ENCODE measurements at regions not wholly inside any gene's neighbourhood (a gene's known extent, or its start where the extent isn't known, plus 50 kb on each side); places are given as distances from the start of the nearest gene placed in this dataset.
"Not testable (repeated sequence)": the region's sequence is repeated elsewhere in the genome, so short reads cannot be mapped to it uniquely, and the experiment has no call there.

DNA sequence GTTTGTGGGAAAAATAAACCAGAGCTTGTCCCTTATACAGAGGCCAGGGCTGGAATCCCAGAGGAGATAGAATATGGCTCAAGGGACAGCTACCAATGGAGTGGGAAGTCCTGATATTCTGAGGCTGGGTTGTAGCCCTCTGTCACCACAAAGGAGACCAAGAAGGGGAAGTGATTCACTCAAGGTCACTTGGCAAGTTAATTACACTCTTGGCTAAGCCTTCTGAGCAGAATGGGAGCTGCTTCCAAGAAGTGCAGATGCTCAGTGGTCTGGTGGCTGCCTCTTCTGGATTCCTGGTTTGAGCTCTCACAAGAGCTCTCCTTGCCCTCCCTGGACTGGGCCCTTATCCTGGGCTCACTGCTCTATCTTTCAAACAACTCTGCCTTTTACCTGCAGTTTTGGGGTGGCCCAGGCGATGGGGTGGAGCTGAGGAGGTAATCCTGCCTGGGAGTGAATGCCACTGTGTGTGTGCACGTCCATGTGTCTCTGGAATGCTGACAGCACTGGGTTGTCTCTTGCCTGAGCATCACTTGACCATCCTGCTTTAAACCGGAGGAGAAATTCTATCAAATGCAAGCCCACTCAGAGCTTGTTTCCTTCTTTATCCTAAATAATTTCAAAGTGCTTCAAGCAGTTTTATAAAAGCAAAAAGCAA, 168.2 kb downstream of the KCNS3 start:
- DNase-seq (ENCODE audit: low spot score): no peak
- H3K4me1 ChIP-seq (ENCODE audit: control insufficient read depth in 4 of 4, insufficient read depth in 4 of 4, low read length in 3 of 4): no peaks in the 10 kb centered on the region
- 55% methylated on average over 3 of the region's 3 CpGs for WGBS

DNA sequence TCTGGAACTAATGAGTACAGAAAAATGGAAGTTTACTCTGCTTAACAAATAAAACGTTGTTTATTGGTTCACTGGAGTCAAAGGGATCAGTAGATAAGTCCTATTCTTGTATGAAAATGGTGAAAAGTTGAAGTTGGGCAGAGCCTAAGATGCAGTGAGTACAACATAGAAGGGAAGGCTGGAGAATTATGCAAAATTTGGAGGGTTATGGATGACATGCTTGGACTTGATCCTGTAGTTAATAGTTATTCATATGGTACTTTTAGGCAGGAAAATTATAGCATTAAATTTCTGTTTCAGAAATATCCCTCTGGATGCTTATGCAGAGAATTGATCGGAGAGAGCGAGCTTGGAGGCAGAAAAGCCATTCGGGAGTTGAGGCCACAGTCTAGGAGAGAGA, 167.6 kb downstream of the KCNS3 start:
- no peaks in the 10 kb centered on the region for H3K27me3 ChIP-seq (ENCODE audit: control insufficient read depth in 4 of 4, insufficient read depth in 4 of 4, low read length in 3 of 4)
- no peak overlapping the region for H3K27ac ChIP-seq (ENCODE audit: low read depth in 1 of 2, low read length in 2 of 2)
- WGBS: 69% methylated on average over 4 of the region's 4 CpGs
- H3K9ac ChIP-seq (ENCODE audit: low read depth in 1 of 2, low read length in 2 of 2): no peak overlapping the region
- no peak for TF ChIP-seq JUND (IDR thresholded peaks at IDR 0.05)
- no peak for TF ChIP-seq FOXA2 (IDR thresholded peaks at IDR 0.05)
- TF ChIP-seq HNF4A (conservative IDR thresholded peaks at IDR 0.05): no peak
- no peak for TF ChIP-seq YY1 (IDR thresholded peaks at IDR 0.05)
- TF ChIP-seq EGR1 (IDR thresholded peaks at IDR 0.05; ENCODE audit: low read depth in 2 of 2): no peak
- TF ChIP-seq, protein P1, sequence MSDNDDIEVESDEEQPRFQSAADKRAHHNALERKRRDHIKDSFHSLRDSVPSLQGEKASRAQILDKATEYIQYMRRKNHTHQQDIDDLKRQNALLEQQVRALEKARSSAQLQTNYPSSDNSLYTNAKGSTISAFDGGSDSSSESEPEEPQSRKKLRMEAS (IDR thresholded peaks at IDR 0.05): no peak
- TF ChIP-seq, protein P2, sequence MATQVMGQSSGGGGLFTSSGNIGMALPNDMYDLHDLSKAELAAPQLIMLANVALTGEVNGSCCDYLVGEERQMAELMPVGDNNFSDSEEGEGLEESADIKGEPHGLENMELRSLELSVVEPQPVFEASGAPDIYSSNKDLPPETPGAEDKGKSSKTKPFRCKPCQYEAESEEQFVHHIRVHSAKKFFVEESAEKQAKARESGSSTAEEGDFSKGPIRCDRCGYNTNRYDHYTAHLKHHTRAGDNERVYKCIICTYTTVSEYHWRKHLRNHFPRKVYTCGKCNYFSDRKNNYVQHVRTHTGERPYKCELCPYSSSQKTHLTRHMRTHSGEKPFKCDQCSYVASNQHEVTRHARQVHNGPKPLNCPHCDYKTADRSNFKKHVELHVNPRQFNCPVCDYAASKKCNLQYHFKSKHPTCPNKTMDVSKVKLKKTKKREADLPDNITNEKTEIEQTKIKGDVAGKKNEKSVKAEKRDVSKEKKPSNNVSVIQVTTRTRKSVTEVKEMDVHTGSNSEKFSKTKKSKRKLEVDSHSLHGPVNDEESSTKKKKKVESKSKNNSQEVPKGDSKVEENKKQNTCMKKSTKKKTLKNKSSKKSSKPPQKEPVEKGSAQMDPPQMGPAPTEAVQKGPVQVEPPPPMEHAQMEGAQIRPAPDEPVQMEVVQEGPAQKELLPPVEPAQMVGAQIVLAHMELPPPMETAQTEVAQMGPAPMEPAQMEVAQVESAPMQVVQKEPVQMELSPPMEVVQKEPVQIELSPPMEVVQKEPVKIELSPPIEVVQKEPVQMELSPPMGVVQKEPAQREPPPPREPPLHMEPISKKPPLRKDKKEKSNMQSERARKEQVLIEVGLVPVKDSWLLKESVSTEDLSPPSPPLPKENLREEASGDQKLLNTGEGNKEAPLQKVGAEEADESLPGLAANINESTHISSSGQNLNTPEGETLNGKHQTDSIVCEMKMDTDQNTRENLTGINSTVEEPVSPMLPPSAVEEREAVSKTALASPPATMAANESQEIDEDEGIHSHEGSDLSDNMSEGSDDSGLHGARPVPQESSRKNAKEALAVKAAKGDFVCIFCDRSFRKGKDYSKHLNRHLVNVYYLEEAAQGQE (IDR thresholded peaks at IDR 0.05): no peak
- no peak for TF ChIP-seq RAD21 (IDR thresholded peaks at IDR 0.05)
- TF ChIP-seq FOXA1 (IDR thresholded peaks at IDR 0.05): no peak
- TF ChIP-seq HNF4G (IDR thresholded peaks at IDR 0.05): no peak
- TF ChIP-seq GABPA (IDR thresholded peaks at IDR 0.05 in 1 of 2, conservative IDR thresholded peaks at IDR 0.05 in 1 of 2): no peak
- TF ChIP-seq TAF1 (conservative IDR thresholded peaks at IDR 0.05): no peak
- TF ChIP-seq RXRA (IDR thresholded peaks at IDR 0.05): no peak
- no peaks in the 10 kb centered on the region for H3K4me1 ChIP-seq (ENCODE audit: control insufficient read depth in 4 of 4, insufficient read depth in 4 of 4, low read length in 3 of 4)
- no peak for DNase-seq (ENCODE audit: low spot score)
- H3K9me3 ChIP-seq (ENCODE audit: control insufficient read depth in 4 of 4, low read length in 3 of 4): no peaks in the 10 kb centered on the region
- H3K36me3 ChIP-seq (ENCODE audit: control insufficient read depth in 4 of 4, insufficient read depth in 3 of 4, low read depth in 1 of 4, low read length in 3 of 4): no peaks in the 10 kb centered on the region
- no peak overlapping the region for H3K4me3 ChIP-seq (ENCODE audit: low read depth in 1 of 3, low read length in 3 of 3)

More for the DNA sequence above, 168.2 kb downstream of the KCNS3 start:
- Histone ChIP-seq H3K4me3 (ENCODE audit: low read depth in 1 of 3, low read length in 3 of 3) (no peak overlapping the region), H3K9ac (ENCODE audit: low read depth in 1 of 2, low read length in 2 of 2) (no peak overlapping the region), H3K36me3 (ENCODE audit: control insufficient read depth in 4 of 4, insufficient read depth in 3 of 4, low read depth in 1 of 4, low read length in 3 of 4) (no peaks in the 10 kb centered on the region), H3K9me3 (ENCODE audit: control insufficient read depth in 4 of 4, low read length in 3 of 4) (no peaks in the 10 kb centered on the region), H3K27ac (ENCODE audit: low read depth in 1 of 2, low read length in 2 of 2) (no peak overlapping the region), H3K27me3 (ENCODE audit: control insufficient read depth in 4 of 4, insufficient read depth in 4 of 4, low read length in 3 of 4) (no peaks in the 10 kb centered on the region)
- TF ChIP-seq NR2F2 (IDR thresholded peaks at IDR 0.05): peak; percentile 43
- no peak for TF ChIP-seq JUND (IDR thresholded peaks at IDR 0.05)
- TF ChIP-seq FOXA1 (IDR thresholded peaks at IDR 0.05): no peak
- TF ChIP-seq EGR1 (IDR thresholded peaks at IDR 0.05; ENCODE audit: low read depth in 2 of 2): no peak
- no peak for TF ChIP-seq GABPA (IDR thresholded peaks at IDR 0.05 in 1 of 2, conservative IDR thresholded peaks at IDR 0.05 in 1 of 2)

DNA sequence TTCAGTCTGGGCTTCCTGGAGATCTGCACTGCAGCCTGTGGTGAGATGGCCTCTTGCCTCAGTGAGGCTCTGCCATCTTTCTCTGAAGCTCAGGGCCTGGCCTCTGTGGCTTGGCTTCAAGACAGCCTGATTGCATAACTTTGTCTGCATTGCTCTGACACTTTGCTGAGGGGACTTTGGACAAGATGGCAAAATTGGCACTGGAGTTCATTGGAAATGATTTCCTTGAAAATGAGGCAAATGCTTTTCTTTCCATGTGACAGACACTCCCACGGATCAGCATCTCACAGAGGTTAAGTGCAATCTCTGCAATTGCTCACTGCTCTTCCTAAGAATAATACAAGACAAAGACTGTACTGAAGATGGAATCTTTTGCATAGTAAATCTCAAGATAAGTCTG, 166.8 kb downstream of the KCNS3 start:
- 49% methylated on average over 1 of the region's 1 CpG for WGBS
- no peak overlapping the region for H3K9ac ChIP-seq (ENCODE audit: low read depth in 1 of 2, low read length in 2 of 2)
- no peak overlapping the region for H3K4me3 ChIP-seq (ENCODE audit: low read depth in 1 of 3, low read length in 3 of 3)
- no peaks in the 10 kb centered on the region for H3K27me3 ChIP-seq (ENCODE audit: control insufficient read depth in 4 of 4, insufficient read depth in 4 of 4, low read length in 3 of 4)
- H3K4me1 ChIP-seq (ENCODE audit: control insufficient read depth in 4 of 4, insufficient read depth in 4 of 4, low read length in 3 of 4): no peaks in the 10 kb centered on the region
- no peak for TF ChIP-seq RXRA (IDR thresholded peaks at IDR 0.05)
- no peaks in the 10 kb centered on the region for H3K36me3 ChIP-seq (ENCODE audit: control insufficient read depth in 4 of 4, insufficient read depth in 3 of 4, low read depth in 1 of 4, low read length in 3 of 4)
- DNase-seq (ENCODE audit: low spot score): no peak
- H3K27ac ChIP-seq (ENCODE audit: low read depth in 1 of 2, low read length in 2 of 2): no peak overlapping the region
- no peaks in the 10 kb centered on the region for H3K9me3 ChIP-seq (ENCODE audit: control insufficient read depth in 4 of 4, low read length in 3 of 4)

DNA sequence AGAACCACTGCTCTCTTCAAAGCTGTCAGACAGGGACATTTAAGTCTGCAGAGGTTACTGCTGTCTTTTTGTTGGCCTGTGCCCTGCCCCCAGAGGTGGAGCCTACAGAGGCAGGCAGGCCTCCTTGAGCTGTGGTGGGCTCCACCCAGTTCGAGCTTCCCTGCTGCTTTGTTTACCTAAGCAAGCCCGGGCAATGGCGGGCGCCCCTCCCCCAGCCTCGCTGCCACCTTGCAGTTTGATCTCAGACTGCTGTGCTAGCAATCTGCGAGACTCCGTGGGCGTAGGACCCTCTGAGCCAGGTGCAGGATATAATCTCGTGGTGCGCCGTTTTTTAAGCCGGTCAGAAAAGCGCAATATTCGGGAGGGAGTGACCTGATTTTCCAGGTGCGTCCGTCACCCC, 138.9 kb downstream of the KCNS3 start:
- 78% methylated on average over 16 of the region's 16 CpGs for WGBS
- H3K36me3 ChIP-seq (ENCODE audit: control insufficient read depth in 4 of 4, insufficient read depth in 3 of 4, low read depth in 1 of 4, low read length in 3 of 4); DNase-seq (ENCODE audit: low spot score); H3K4me1 ChIP-seq (ENCODE audit: control insufficient read depth in 4 of 4, insufficient read depth in 4 of 4, low read length in 3 of 4); H3K27ac ChIP-seq (ENCODE audit: low read depth in 1 of 2, low read length in 2 of 2); H3K9me3 ChIP-seq (ENCODE audit: control insufficient read depth in 4 of 4, low read length in 3 of 4); H3K4me3 ChIP-seq (ENCODE audit: low read depth in 1 of 3, low read length in 3 of 3); H3K9ac ChIP-seq (ENCODE audit: low read depth in 1 of 2, low read length in 2 of 2); H3K27me3 ChIP-seq (ENCODE audit: control insufficient read depth in 4 of 4, insufficient read depth in 4 of 4, low read length in 3 of 4): not testable (repeated sequence)

All from liver (tissue), 7 donors.